OCI-LY1 (cell line): ENCODE measurements at regions not wholly inside any gene's neighbourhood (a gene's known extent, or its start where the extent isn't known, plus 50 kb on each side); places are given as distances from the start of the nearest gene placed in this dataset.
A peak's percentile ranks its signal among the peaks of the same experiment; 100 is the strongest.

Experiments used
- CTCF ChIP-seq: fragments of 200-600 bp; sonication (generic), shearing (Covaris generic); IDR thresholded peaks from 2 replicates; pipeline ENCODE4 v1.5.1; 2017; ENCODE audit warnings: mild to moderate bottlenecking, antibody characterized with exemption, low read length, moderate library complexity, mixed read lengths
- EZH2 ChIP-seq: fragments of 200-600 bp; sonication (generic), shearing (Covaris generic); IDR thresholded peaks from 2 replicates; pipeline ENCODE4 v1.8.0; 2017; ENCODE audit warnings: borderline replicate concordance, mixed run types, mild to moderate bottlenecking, antibody characterized with exemption, low read length, moderate library complexity, mixed read lengths

GRCh38 chr14:106343626-106344025 lies 817.2 kb downstream of the TMEM121 start:
- no peak for TF ChIP-seq EZH2
- peak; percentile 8; the same call in 1 of the 2 replicates for TF ChIP-seq CTCF
